ENCODE measurements at regions not wholly inside any gene's neighbourhood (a gene's known extent, or its start where the extent isn't known, plus 50 kb on each side); places are given as distances from the start of the nearest gene placed in this dataset.

- no peak for TF ChIP-seq CTCF (IDR thresholded peaks at IDR 0.05; ENCODE audit: insufficient read depth, low read length)
- TF ChIP-seq POLR2AphosphoS5 (IDR thresholded peaks at IDR 0.05; ENCODE audit: low read depth): no peak
- no peak for TF ChIP-seq REST (IDR thresholded peaks at IDR 0.05; ENCODE audit: insufficient replicate concordance, low read depth)
These were observed 101.4 kb upstream of the PDE7B start for GRCh38 chr6:135750081-135750480.
